ENCODE measurements at regions not wholly inside any gene's neighbourhood (a gene's known extent, or its start where the extent isn't known, plus 50 kb on each side); places are given as distances from the start of the nearest gene placed in this dataset.

- TF ChIP-seq MYC (IDR thresholded peaks at IDR 0.05; ENCODE audit: low read depth, low read length) (no peak), MAX (IDR thresholded peaks at IDR 0.05; ENCODE audit: low read depth, low read length) (no peak), POLR2A (IDR thresholded peaks at IDR 0.05; ENCODE audit: extremely low read depth, insufficient read length) (no peak), CTCF (IDR thresholded peaks at IDR 0.05; ENCODE audit: low read depth, low read length) (no peak)
- DNase-seq (ENCODE audit: low read depth), result no peak
These were observed 78.5 kb upstream of the PTPRM start for GRCh38 chr18:7488571-7488970.

GRCh38 chr18:7490104-7490503 is 77.0 kb upstream of the PTPRM start:
- no peak overlapping the region for H3K4me3 ChIP-seq (ENCODE audit: low read depth, low read length)
- DNase-seq (ENCODE audit: low read depth), result no peak
- TF ChIP-seq POLR2A (IDR thresholded peaks at IDR 0.05; ENCODE audit: extremely low read depth, insufficient read length), result no peak

More at GRCh38 chr18:7488571-7488970, 78.5 kb upstream of the PTPRM start:
- no peak overlapping the region for H3K4me3 ChIP-seq (ENCODE audit: low read depth, low read length)

GRCh38 chr18:7492385-7492784 is 74.7 kb upstream of the PTPRM start:
- DNase-seq (ENCODE audit: low read depth), result no peak
- no peak overlapping the region for H3K4me3 ChIP-seq (ENCODE audit: low read depth, low read length)
- TF ChIP-seq MYC (IDR thresholded peaks at IDR 0.05; ENCODE audit: low read depth, low read length), result no peak
- TF ChIP-seq MAX (IDR thresholded peaks at IDR 0.05; ENCODE audit: low read depth, low read length), result no peak
- no peak for TF ChIP-seq CTCF (IDR thresholded peaks at IDR 0.05; ENCODE audit: low read depth, low read length)
- TF ChIP-seq POLR2A (IDR thresholded peaks at IDR 0.05; ENCODE audit: extremely low read depth, insufficient read length), result no peak

- no peak overlapping the region for H3K4me3 ChIP-seq (ENCODE audit: low read depth, low read length)
- TF ChIP-seq MYC (IDR thresholded peaks at IDR 0.05; ENCODE audit: low read depth, low read length), result no peak
- no peak for TF ChIP-seq MAX (IDR thresholded peaks at IDR 0.05; ENCODE audit: low read depth, low read length)
- TF ChIP-seq POLR2A (IDR thresholded peaks at IDR 0.05; ENCODE audit: extremely low read depth, insufficient read length), result no peak
- TF ChIP-seq CTCF (IDR thresholded peaks at IDR 0.05; ENCODE audit: low read depth, low read length), result no peak
- no peak for DNase-seq (ENCODE audit: low read depth)
These were observed 70.0 kb upstream of the PTPRM start for GRCh38 chr18:7497081-7497480.

- no peak for DNase-seq (ENCODE audit: low read depth)
- no peak for TF ChIP-seq POLR2A (IDR thresholded peaks at IDR 0.05; ENCODE audit: extremely low read depth, insufficient read length)
- TF ChIP-seq MYC (IDR thresholded peaks at IDR 0.05; ENCODE audit: low read depth, low read length), result no peak
- no peak for TF ChIP-seq MAX (IDR thresholded peaks at IDR 0.05; ENCODE audit: low read depth, low read length)
- TF ChIP-seq CTCF (IDR thresholded peaks at IDR 0.05; ENCODE audit: low read depth, low read length), result no peak
- H3K4me3 ChIP-seq (ENCODE audit: low read depth, low read length), result no peak overlapping the region
These were observed 56.0 kb upstream of the PTPRM start for GRCh38 chr18:7511106-7511505.

GRCh38 chr18:7512348-7512747 is 54.8 kb upstream of the PTPRM start:
- no peak for DNase-seq (ENCODE audit: low read depth)
- H3K4me3 ChIP-seq (ENCODE audit: low read depth, low read length), result no peak overlapping the region

More at GRCh38 chr18:7512348-7512747, 54.8 kb upstream of the PTPRM start:
- no peak for TF ChIP-seq MYC (IDR thresholded peaks at IDR 0.05; ENCODE audit: low read depth, low read length)
- no peak for TF ChIP-seq CTCF (IDR thresholded peaks at IDR 0.05; ENCODE audit: low read depth, low read length)
- no peak for TF ChIP-seq MAX (IDR thresholded peaks at IDR 0.05; ENCODE audit: low read depth, low read length)
- TF ChIP-seq POLR2A (IDR thresholded peaks at IDR 0.05; ENCODE audit: extremely low read depth, insufficient read length), result no peak
